PFSK-1 (cell line): ENCODE measurements at regions not wholly inside any gene's neighbourhood (a gene's known extent, or its start where the extent isn't known, plus 50 kb on each side); places are given as distances from the start of the nearest gene placed in this dataset.

Source experiments
- FOXP2 ChIP-seq: optimal IDR thresholded peaks from 2 replicates; pipeline ENCODE3; 2011; ENCODE audit warnings: borderline replicate concordance, control low read depth, inconsistent platforms; ENCODE audit not compliant: insufficient read depth; ENCODE audit errors: extremely low read length, extremely low read depth
- POLR2AphosphoS5 ChIP-seq: IDR thresholded peaks from 2 replicates; pipeline ENCODE4 v1.6.1; 2012; ENCODE audit warnings: low read depth, mild to moderate bottlenecking, control low read depth, low read length, moderate library complexity
- REST ChIP-seq, 2 experiments: IDR thresholded peaks; 2 replicates each; pipeline versions ENCODE4 v1.6.1 to v1.8.0; 2011 to 2012; ENCODE audit warnings: low read depth in 2 of 2, low read length in 2 of 2, control low read depth in 1 of 2, inconsistent platforms in 1 of 2, mild to moderate bottlenecking in 1 of 2, moderate library complexity in 1 of 2; ENCODE audit not compliant: insufficient read depth in 1 of 2
- SIN3A ChIP-seq: IDR thresholded peaks from 2 replicates; pipeline ENCODE4 v1.6.1; 2012; ENCODE audit warnings: mild to moderate bottlenecking, low read length, moderate library complexity, borderline replicate concordance; ENCODE audit not compliant: insufficient read depth
- TAF1 ChIP-seq: IDR thresholded peaks from 2 replicates; pipeline ENCODE4 v1.6.1; 2012; ENCODE audit warnings: low read length, control low read depth, borderline replicate concordance; ENCODE audit not compliant: insufficient read depth

- TF ChIP-seq POLR2AphosphoS5 = no peak
- no peak for TF ChIP-seq REST (IDR thresholded peaks at IDR 0.05; ENCODE audit: insufficient read depth in 1 of 2, low read depth in 2 of 2, low read length in 2 of 2)
- no peak for TF ChIP-seq TAF1
- TF ChIP-seq FOXP2 = no peak
- TF ChIP-seq SIN3A = no peak
Measured at GRCh38 chr5:30604648-30605262, 588.7 kb upstream of the CDH6 start.

GRCh38 chr5:30600892-30601291 is 592.6 kb upstream of the CDH6 start:
- TF ChIP-seq SIN3A = no peak
- TF ChIP-seq FOXP2 = no peak
- no peak for TF ChIP-seq REST (IDR thresholded peaks at IDR 0.05; ENCODE audit: insufficient read depth in 1 of 2, low read depth in 2 of 2, low read length in 2 of 2)
- no peak for TF ChIP-seq TAF1
- TF ChIP-seq POLR2AphosphoS5 = no peak

GRCh38 chr5:30596495-30597064 is 596.9 kb upstream of the CDH6 start:
- TF ChIP-seq POLR2AphosphoS5 = no peak
- TF ChIP-seq SIN3A = no peak
- TF ChIP-seq FOXP2 = no peak
- no peak for TF ChIP-seq REST (IDR thresholded peaks at IDR 0.05; ENCODE audit: insufficient read depth in 1 of 2, low read depth in 2 of 2, low read length in 2 of 2)
- no peak for TF ChIP-seq TAF1

- TF ChIP-seq SIN3A = no peak
- no peak for TF ChIP-seq TAF1
- no peak for TF ChIP-seq FOXP2
- no peak for TF ChIP-seq POLR2AphosphoS5
- no peak for TF ChIP-seq REST (IDR thresholded peaks at IDR 0.05; ENCODE audit: insufficient read depth in 1 of 2, low read depth in 2 of 2, low read length in 2 of 2)
Measured at GRCh38 chr5:30594331-30594730, 599.2 kb upstream of the CDH6 start.

GRCh38 chr5:30592833-30593232 is 600.7 kb upstream of the CDH6 start:
- no peak for TF ChIP-seq FOXP2
- TF ChIP-seq POLR2AphosphoS5 = no peak
- no peak for TF ChIP-seq SIN3A
- TF ChIP-seq REST (IDR thresholded peaks at IDR 0.05; ENCODE audit: insufficient read depth in 1 of 2, low read depth in 2 of 2, low read length in 2 of 2) = no peak
- no peak for TF ChIP-seq TAF1
